DMS114 treated with DMSO at 0.1 percent for 48 hours (cell line): ENCODE measurements at regions not wholly inside any gene's neighbourhood (a gene's known extent, or its start where the extent isn't known, plus 50 kb on each side); places are given as distances from the start of the nearest gene placed in this dataset.

Source experiments
- DNase-seq: peaks from one replicate; lab custom pipeline; 2025; ENCODE audit not compliant: unreplicated experiment; lab: John Stamatoyannopoulos, UW

DNA sequence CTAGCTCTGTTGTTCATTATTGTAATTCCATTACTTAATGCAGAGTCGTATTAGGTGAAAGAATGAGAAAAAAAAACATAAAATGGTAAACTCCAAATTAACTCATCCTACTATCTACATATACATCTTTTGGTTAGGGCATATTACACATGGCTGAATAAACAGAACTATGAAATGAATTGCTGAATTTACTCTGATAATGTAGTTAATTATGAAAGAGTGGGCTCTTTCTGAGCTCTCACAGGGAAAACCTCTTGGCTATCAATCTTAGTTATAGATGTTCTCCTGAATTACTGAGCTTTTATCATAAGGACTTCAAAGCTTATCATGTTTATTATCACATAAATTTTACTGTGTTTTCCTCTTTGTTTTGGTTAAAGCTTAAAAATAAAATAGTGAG lies 798.5 kb upstream of the MDGA2 start:
- no peak for DNase-seq

DNA sequence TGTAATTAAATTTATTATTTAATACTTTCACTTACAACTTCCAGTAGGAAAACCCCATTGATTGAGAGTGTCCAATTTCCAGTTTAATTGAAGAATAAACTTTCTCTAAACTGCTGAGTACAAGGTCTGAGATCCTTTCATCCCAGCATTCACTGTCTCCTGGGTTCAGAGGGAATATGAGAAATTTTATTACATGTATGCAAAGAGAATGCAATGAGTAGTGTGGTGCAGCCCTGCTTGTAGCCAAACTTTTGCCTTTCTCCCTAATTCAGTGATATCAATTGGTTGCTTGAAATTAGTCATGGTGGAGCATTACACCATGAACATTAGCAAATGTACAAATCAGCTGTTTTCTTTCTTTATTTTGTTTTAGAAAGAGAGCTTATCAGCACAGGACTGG lies 780.6 kb upstream of the MDGA2 start:
- no peak for DNase-seq

DNA sequence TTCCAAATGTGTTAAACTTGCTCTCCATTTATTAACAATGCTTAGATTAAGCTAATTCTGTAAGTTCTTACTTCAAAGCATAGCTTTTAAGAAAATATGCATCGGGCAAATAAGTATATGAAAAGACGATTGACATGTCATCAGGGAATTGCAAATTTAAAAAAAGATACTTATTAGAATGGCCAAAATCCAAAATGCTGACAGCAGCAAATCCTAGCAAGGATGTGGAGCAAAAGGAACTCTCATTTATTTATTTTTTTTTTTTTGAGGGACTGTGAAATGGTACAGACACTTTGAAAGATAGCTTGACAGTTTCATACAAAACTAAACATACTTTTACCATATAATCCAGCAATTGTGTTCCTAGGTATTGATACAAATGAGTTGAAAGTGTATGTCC lies 779.5 kb upstream of the MDGA2 start:
- no peak for DNase-seq

DNA sequence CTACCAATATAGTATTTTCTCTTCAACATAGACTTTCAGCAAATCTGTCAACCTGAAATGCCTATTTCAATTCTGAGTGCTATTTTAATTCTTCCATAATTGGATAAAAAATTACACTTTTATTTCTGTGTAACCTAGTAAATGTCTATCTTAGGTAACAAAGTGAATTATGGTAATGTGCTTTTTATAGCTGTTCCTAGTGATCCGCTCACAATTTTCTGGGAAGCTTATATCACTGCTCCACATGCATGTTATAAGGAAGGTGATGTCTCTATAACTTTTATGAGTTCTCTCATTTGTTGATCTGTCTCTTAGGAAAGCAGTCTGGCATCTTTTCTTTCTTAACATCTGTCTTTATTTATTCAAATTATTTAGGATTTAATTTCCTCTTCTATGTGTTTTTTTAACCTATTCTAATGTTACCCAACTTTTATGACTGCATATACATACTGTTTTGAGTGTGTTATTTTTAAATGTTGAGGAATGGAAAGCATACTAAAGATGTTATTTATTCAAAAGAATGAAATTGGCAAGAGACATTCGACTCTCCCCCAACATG lies 777.1 kb upstream of the MDGA2 start:
- no peak for DNase-seq

DNA sequence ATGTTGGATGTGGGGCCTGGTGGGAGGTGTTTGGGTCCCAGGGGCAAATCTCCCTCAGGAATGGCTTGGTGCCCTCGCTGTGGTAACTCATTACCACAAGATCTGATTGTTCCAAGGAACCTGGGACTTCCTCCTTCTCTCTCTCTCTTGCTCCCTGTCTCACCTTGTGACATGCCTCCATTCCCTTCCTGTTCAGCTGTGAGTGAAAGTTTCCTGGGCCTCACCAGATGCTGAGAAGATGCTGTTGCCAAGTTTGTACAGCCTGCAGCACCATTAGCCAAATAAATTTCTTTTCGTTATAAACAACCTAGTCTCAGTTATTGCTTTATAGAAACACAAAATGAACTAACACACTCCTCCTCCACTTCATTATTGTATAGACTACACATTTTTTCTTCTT lies 759.8 kb upstream of the MDGA2 start:
- no peak for DNase-seq

DNA sequence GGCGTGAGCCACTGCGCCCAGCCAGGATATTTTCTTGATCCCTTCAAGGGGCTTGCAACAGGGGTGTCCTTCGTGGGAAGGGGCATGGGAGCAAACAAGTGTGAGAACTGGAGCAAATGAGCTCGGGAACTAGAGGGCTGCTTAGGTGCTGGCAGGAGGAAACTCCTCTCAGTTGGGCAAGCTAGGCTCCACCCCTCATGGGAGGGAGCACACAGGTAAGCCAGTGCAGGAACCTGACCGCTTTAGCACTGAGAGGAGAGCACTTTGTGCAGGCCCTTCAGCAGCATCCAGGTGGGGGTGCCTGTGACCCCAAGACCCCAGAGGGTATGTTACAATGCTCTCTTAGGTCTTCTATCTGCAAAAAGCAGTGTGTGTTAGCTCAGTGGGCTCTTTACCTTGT lies 755.4 kb upstream of the MDGA2 start:
- DNase-seq: no peak

DNA sequence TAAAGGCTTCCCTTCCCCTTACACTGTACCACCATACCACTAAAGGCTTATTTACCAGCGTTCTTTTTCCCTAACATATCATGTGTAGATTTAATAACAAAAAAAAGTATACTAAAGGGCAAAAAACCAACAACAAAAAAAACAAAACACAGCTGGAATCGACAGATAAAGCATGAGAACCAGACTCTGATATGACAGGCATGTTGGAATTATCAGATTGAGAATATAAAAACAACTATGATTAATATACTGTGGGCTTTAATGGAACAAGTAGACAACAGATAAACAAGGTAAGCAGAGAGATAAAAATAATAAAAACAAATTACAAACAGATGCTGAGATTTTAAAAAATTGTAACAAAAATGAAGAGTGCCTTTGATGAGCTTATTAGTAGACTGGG lies 754.1 kb upstream of the MDGA2 start:
- no peak for DNase-seq

DNA sequence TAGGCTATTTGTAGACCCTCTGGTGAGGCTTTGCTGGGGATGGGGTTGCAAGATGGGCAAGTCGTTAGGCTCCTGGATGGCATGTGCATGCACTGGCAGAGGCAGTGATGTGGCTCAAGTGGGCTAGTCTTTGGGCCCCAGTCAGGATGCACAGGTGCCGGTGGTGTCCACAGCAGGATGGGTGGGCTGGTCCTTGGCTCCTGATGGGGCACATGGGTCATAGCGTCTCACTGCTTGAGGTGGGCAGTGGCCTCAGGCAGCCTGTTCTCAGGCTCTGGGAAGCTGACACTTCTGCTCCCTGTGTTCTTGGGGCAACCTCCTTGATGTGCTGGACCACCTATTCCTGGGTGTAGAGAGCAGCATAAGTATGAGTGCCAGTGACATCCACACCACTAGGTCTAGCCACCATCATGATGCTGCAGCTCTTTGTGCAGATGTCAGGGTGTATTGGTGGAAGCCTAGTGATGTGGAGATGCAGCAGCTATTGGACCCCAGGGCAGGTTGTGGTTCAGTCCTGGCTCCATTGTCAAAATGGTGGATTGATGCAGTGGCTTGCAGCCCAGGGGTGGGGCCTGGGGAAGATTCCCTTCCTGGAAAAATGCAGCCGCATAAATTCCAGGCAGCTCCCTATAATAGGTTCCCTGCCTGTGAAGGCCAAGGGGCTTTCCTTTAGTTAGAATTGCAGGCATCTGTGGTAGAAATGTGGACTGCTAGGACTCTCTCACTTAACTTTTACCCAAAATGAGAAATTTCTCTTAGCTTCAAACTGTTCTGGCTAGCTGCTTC lies 742.5 kb upstream of the MDGA2 start:
- DNase-seq: no peak

DNA sequence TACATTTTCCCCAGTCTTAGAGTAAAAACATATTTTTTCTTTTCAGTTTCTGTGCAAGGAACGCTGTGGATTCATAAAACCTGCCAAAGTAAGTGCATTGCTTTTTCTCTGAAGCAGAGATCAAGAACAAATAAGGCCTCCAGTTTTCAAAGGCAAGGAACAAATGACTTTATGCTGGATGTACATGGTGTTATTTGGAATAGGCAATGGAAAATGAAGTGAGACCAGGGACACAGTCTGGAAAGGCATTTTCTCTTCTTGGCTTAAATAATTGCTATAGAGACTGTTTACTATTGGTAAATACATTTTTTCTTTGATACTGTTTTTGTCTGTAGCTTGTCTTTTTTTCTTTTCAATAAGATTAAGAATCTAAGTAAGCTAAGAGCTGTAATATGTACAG lies 725.9 kb upstream of the MDGA2 start:
- no peak for DNase-seq

DNA sequence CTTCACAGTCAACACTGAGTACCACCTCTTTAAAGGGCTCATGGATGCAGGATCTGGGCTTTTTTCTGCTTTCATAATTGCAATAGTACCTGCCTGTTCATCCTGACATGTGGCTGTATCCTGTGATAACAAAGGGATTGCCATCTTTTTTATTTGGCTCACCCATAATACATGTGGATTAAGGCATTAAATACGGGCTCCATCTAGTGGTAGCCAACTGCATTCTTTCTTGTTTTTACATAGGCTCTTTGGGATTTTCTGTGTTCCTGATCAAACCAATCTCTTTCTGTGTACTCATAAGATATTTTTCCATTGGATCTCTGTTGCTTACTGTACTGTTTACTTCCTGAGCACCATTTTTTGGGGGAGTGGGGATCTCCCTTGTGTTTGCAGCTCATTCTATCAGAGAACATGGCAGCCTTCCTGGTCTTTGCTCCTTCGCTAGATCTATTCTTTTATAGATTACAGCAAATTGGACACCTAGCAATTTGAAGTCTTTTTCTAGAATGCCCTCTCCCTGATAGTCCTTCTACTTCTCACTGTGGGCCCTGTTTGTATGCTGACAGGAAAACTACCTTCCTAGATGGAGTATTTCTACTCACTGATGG lies 723.4 kb upstream of the MDGA2 start:
- DNase-seq: peak; percentile 24

DNA sequence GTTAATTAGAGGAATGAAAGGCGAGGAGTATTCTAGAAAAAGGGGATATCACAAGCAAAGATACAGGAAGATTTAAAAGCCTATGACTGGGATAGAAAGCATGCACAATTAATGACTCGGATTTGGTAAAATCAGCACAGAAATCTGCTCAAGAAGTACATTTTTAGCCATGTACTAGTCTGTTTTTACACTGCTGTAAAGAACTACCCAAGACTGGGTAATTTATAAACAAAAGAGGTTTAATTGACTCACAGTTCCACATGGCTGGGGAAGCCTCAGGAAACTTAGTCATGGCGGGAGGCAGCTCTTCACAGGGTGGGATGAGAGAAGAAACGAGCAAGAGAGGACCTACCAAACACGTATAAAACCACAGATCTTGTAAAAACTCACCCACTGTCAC lies 716.3 kb upstream of the MDGA2 start:
- DNase-seq: no peak

DNA sequence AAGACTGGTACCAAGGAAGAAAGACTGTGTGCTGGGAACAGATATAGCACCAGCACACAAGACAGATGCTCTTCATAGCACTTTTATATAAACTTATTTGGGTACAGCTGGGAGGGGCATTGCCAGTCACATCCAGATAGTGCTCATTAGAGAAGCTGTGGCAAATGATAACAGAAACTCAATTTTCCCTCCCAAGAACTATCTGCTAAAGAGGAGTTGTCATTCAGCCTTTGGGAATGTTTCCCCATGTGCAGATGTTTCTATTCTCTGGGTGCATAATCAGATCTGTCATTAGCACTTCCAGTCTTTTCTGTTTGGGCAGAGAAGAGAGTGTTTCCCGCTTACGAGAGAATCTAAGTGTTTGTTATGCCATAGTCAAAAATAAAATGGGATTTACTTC lies 714.9 kb upstream of the MDGA2 start:
- no peak for DNase-seq

DNA sequence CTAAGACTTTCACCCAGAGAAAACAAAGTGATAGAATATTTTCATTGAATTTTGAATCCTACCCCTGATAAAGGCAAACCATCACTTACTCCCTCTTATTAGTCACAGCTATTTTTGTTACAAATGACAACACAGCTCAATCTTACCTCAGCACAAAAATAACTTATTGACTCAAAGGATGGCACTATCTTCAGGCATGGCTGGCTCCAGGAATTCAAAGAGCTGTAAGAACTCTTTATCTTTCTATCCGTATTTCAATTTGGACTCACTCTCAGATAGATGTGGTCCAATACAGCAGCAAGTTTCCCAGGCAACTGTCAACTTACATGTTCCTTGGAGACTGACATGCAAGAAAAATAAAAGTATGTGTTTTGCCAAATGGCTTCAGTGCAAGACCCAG lies 709.4 kb upstream of the MDGA2 start:
- no peak for DNase-seq

DNA sequence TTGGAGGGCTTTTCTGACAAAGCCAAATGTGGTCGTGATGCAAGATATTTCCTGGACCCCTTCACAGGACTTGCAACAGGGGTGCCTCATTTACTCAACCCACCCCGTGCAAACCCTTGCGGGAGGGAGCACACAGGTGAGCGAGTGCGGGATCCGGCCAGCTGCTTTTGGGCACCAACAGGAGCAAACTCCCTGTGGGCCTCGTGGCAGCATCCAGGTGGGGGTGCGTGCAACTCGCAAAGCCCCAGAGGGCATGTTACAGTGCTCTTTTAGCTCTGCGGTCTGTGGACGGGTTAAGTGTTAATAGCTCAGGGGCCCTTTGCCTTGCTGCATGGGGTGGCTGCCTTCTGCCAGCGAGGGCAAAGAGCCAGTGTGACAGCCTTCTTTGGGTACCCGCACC lies 707.6 kb upstream of the MDGA2 start:
- no peak for DNase-seq

DNA sequence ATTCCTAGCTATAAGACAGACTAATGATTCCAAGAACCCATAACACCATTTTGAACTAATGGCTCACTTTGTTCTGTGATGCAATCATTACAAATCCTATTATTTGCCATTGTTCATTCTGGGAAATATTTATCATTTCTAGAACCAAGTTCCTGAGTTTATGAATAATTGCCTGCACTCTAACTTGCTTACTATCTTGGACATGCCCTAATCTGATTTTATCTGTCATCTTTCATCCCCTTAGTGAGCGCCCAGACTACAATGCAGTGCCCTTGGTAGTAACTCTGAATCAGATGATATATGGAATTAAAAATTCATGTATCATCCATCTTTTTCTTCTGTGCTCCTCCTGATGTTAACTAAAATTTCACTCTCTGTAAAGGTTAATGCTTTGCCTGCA lies 703.1 kb upstream of the MDGA2 start:
- no peak for DNase-seq

DNA sequence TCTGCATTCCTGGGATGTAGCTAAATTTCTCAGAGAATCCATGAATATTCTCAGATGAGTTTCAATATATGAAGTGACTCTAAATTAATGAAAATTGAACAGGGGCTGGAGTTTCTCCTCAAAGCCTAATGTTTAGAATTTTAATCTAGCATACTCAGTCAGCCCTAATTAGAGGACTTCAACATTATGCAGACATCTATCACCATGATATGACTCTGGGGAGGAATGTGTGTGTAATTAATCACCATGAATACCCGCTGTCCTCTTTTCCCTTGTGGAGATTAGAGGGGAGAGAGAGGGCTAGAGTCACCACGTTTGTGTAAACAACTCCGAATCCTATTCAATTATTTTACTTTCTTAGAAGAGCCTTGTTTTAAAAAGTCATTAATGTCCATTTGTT lies 698.6 kb upstream of the MDGA2 start:
- DNase-seq: no peak

DNA sequence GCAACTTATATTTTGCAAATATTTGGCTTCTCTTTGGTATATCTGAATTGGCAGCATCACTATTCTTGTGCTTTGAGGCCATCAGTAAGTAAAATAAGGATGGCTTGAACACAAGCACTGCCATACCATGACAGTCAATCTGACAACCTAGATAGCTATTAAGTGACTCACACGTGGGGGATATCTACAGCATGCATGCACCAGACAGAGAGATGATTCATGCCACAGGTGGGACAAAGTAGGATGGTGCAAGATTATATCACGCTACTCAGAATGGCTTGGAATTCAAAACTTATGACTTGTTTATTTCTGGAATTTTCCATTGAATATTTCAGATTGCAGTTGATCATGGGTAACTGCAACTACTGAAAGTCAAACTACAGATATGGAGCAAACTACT lies 675.6 kb upstream of the MDGA2 start:
- no peak for DNase-seq

DNA sequence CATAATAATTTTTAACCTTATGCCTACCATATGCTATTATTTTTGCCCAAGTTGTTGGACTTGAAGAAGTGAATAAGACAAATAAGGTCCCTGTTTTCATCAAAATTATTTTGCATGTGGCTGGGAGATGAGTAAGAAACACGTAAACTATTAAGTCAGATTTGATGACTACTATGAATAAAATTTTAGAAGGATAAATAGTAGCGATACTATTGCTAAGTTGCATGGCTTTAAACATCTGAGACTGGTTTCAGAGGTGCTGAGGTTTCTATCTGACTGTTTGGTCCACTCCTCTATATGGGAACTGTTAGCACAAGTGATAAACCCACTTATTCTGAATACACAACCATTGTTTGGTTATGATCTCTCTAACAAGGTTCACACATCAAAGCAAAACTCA lies 674.3 kb upstream of the MDGA2 start:
- DNase-seq: no peak

DNA sequence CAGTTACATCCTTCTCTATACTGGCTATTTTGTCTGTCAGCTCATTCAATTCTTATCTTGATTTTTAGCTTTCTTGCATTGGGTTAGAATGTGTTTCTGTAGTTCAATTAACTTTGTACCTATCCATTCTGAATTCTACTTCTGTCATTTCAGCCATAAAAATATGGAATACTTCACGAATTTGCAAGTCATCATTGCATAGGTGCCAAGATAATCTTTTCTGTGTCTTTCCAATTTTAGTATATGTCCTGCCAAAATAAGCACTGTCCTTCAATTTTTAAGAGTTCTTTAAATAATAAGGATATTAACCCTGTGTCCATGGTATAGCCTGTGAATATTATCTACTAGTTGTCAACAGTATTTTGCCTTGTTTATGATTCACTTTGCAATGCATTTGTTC lies 665.7 kb upstream of the MDGA2 start:
- no peak for DNase-seq

DNA sequence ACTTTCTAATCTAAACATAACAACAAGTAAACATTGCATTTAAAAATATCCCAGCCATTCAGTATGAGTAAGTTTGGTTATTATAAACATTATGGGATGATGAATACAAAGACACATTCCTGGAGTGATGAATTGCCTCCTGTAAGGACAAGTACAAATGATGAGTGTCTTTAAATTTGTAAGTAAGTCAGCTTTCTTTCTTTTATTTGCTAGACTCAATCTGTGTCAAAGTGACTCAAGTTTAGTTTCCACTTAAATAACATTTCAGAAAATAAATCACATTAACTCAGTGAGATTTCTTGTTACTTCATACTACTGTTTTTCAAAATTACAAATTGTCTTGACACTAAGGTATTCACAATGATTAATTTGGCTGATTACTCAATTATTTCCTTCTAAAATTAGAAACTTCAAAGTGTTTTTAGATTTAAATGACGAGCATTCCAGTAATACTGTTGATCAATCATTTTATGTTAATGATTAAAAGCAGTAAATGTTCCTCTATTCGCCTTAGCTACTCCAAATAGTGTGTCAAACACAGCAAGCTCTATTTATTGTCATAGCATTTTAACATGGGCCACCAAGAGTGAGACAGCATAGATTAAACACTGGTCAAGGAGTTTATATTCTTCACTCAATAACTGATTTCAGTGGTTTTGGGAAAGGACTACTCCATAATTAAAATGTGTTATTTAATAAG lies 658.0 kb upstream of the MDGA2 start:
- no peak for DNase-seq

DNA sequence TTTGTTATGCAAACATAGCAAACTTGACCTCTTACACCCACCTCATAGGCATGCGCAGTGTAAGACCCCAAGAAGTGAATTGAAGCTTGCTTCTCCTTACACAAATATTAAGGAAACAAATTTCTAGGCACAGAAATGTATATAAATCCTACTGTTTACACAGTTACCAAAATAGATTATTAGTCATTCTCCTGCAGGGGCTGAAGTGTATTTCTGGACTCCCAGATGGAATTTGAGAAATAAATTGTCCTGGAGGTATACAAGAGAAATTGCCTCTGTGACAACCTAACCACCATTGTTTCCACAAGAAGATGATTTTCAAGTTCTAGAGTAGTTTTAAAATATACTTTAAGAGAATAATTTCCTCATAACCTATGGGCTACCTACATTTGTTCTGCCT lies 656.0 kb upstream of the MDGA2 start:
- DNase-seq: no peak

DNA sequence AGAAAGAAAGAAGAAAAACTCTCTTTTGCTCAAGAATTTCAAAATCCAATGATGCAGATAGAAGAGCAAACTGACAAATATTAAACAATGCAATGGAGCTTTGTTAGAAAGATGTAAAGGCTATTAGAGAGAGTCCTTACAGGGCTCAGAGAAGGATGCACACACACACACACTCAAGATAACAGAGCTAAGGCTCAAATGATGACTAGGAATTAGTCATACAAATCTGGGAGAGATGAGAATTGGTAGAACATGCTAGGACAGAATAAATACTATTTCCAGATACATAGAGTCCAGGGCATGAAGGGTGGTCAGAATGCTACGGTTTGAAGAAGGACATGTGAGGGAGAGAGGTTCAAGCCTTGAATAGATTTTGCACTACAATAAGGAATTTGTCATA lies 650.1 kb upstream of the MDGA2 start:
- DNase-seq: no peak
